ENCODE measurements at regions not wholly inside any gene's neighbourhood (a gene's known extent, or its start where the extent isn't known, plus 50 kb on each side); places are given as distances from the start of the nearest gene placed in this dataset.

GRCh38 chr12:127559349-127560040, 707.5 kb upstream of the TMEM132C start:
- no peaks in the 10 kb centered on the region for H3K79me2 ChIP-seq (ENCODE audit: insufficient read depth, low read length)
- no peaks in the 10 kb centered on the region for H4K20me1 ChIP-seq (ENCODE audit: insufficient read depth, low read length)
- DNase-seq (ENCODE audit: insufficient read length, low spot score, missing footprints), result peak; percentile 93
- peak overlapping the region; percentile 32 for H3K4me2 ChIP-seq (ENCODE audit: insufficient read depth, low read length)
- H3K27me3 ChIP-seq (ENCODE audit: insufficient read depth, low read length), result no peaks in the 10 kb centered on the region
- no peak overlapping the region for H3K4me3 ChIP-seq (ENCODE audit: insufficient read depth, low read length)
- peak overlapping the region; percentile 18 for H2AFZ ChIP-seq (ENCODE audit: low read length)
- TF ChIP-seq CTCF (IDR thresholded peaks at IDR 0.05; ENCODE audit: extremely low read depth, low read depth, low read length), result peak; percentile 95
- H3K9me3 ChIP-seq (ENCODE audit: low read depth, low read length), result no peaks in the 10 kb centered on the region
- peak overlapping the region; percentile 73 for H3K27ac ChIP-seq (ENCODE audit: low read depth, low read length)
- H3K4me1 ChIP-seq (ENCODE audit: insufficient read depth, low read length), result peaks cover 13% of the 10 kb centered on the region
- no peaks in the 10 kb centered on the region for H3K36me3 ChIP-seq (ENCODE audit: insufficient read depth, low read length)

GRCh38 chr12:127560041-127560478, 706.9 kb upstream of the TMEM132C start:
- H2AFZ ChIP-seq (ENCODE audit: low read length), result peak overlapping the region; percentile 18
- H3K79me2 ChIP-seq (ENCODE audit: insufficient read depth, low read length), result no peaks in the 10 kb centered on the region
- TF ChIP-seq CTCF (IDR thresholded peaks at IDR 0.05; ENCODE audit: extremely low read depth, low read depth, low read length), result no peak
- H4K20me1 ChIP-seq (ENCODE audit: insufficient read depth, low read length), result no peaks in the 10 kb centered on the region
- peaks cover 13% of the 10 kb centered on the region for H3K4me1 ChIP-seq (ENCODE audit: insufficient read depth, low read length)
- H3K27ac ChIP-seq (ENCODE audit: low read depth, low read length), result peak overlapping the region; percentile 73
- no peaks in the 10 kb centered on the region for H3K27me3 ChIP-seq (ENCODE audit: insufficient read depth, low read length)
- no peak for DNase-seq (ENCODE audit: insufficient read length, low spot score, missing footprints)
- no peaks in the 10 kb centered on the region for H3K9me3 ChIP-seq (ENCODE audit: low read depth, low read length)
- no peaks in the 10 kb centered on the region for H3K36me3 ChIP-seq (ENCODE audit: insufficient read depth, low read length)
- no peak overlapping the region for H3K4me3 ChIP-seq (ENCODE audit: insufficient read depth, low read length)
- H3K4me2 ChIP-seq (ENCODE audit: insufficient read depth, low read length), result no peak overlapping the region

GRCh38 chr12:127562816-127563215, 704.2 kb upstream of the TMEM132C start:
- Histone ChIP-seq H3K4me2 (ENCODE audit: insufficient read depth, low read length) (no peak overlapping the region), H3K9me3 (ENCODE audit: low read depth, low read length) (no peaks in the 10 kb centered on the region), H4K20me1 (ENCODE audit: insufficient read depth, low read length) (no peaks in the 10 kb centered on the region), H3K4me1 (ENCODE audit: insufficient read depth, low read length) (peaks cover 13% of the 10 kb centered on the region), H3K79me2 (ENCODE audit: insufficient read depth, low read length) (no peaks in the 10 kb centered on the region), H3K27ac (ENCODE audit: low read depth, low read length) (no peak overlapping the region), H3K27me3 (ENCODE audit: insufficient read depth, low read length) (no peaks in the 10 kb centered on the region), H2AFZ (ENCODE audit: low read length) (peak overlapping the region; percentile 57), H3K36me3 (ENCODE audit: insufficient read depth, low read length) (no peaks in the 10 kb centered on the region), H3K4me3 (ENCODE audit: insufficient read depth, low read length) (no peak overlapping the region)
- DNase-seq (ENCODE audit: insufficient read length, low spot score, missing footprints), result no peak
- TF ChIP-seq CTCF (IDR thresholded peaks at IDR 0.05; ENCODE audit: extremely low read depth, low read depth, low read length), result no peak

- Histone ChIP-seq H4K20me1 (ENCODE audit: insufficient read depth, low read length) (no peaks in the 10 kb centered on the region), H3K27me3 (ENCODE audit: insufficient read depth, low read length) (peaks cover 12% of the 10 kb centered on the region), H3K27ac (ENCODE audit: low read depth, low read length) (no peak overlapping the region), H2AFZ (ENCODE audit: low read length) (no peak overlapping the region), H3K9me3 (ENCODE audit: low read depth, low read length) (no peaks in the 10 kb centered on the region), H3K4me3 (ENCODE audit: insufficient read depth, low read length) (no peak overlapping the region), H3K36me3 (ENCODE audit: insufficient read depth, low read length) (no peaks in the 10 kb centered on the region), H3K4me1 (ENCODE audit: insufficient read depth, low read length) (no peaks in the 10 kb centered on the region), H3K79me2 (ENCODE audit: insufficient read depth, low read length) (no peaks in the 10 kb centered on the region), H3K4me2 (ENCODE audit: insufficient read depth, low read length) (no peak overlapping the region)
- no peak for TF ChIP-seq CTCF (IDR thresholded peaks at IDR 0.05; ENCODE audit: extremely low read depth, low read depth, low read length)
- no peak for DNase-seq (ENCODE audit: insufficient read length, low spot score, missing footprints)
Measured at GRCh38 chr12:127565241-127565640, 701.7 kb upstream of the TMEM132C start.
